WTC11 (cell line): ENCODE measurements at regions not wholly inside any gene's neighbourhood (a gene's known extent, or its start where the extent isn't known, plus 50 kb on each side); places are given as distances from the start of the nearest gene placed in this dataset.

ENCODE experiments used
- ATAC-seq: fragments of 200-7000 bp; cut with Tn5 transposase; 2 replicates; pipeline ENCODE4 v1.10.0; 2021; ENCODE audit warnings: mild to moderate bottlenecking, moderate library complexity
- CTCF ChIA-PET: fragments of 300-600 bp; sonication (Branson Sonifier 250); formaldehyde crosslinking; loops from one replicate; lab custom pipeline; 2021; ENCODE audit warnings: antibody characterized with exemption; lab: Charles Lee
- POLR2A ChIA-PET: fragments of 350-600 bp; sonication (Branson Sonifier 250); formaldehyde crosslinking; loops from one replicate; lab custom pipeline; 2021; ENCODE audit warnings: antibody characterized with exemption; lab: Charles Lee
- DNase-seq: peaks from one replicate; pipeline ENCODE4 v3.0.0; 2021; ENCODE audit warnings: low spot score
- H3K27ac Mint-ChIP-seq: 2 replicates; pipeline ENCODE4 v1.8.0; 2021; ENCODE audit warnings: mixed read lengths
- H3K27me3 Mint-ChIP-seq: 2 replicates; pipeline ENCODE4 v1.8.0; 2021; ENCODE audit warnings: low read depth, mild to moderate bottlenecking, moderate library complexity, mixed read lengths
- H3K36me3 Mint-ChIP-seq: 2 replicates; pipeline ENCODE4 v1.8.0; 2021; ENCODE audit warnings: mixed read lengths
- H3K4me1 Mint-ChIP-seq: 2 replicates; pipeline ENCODE4 v1.8.0; 2022; ENCODE audit warnings: mixed read lengths
- H3K4me3 Mint-ChIP-seq: 2 replicates; pipeline ENCODE4 v1.8.0; 2021; ENCODE audit warnings: mild to moderate bottlenecking, moderate library complexity, mixed read lengths
- H3K9me3 Mint-ChIP-seq: 2 replicates; pipeline ENCODE4 v1.8.0; 2021; ENCODE audit warnings: mixed read lengths
- CREM ChIP-seq: sonication (generic); formaldehyde crosslinking; IDR thresholded peaks from 2 replicates; pipeline ENCODE4 v1.8.1; 2022; ENCODE audit warnings: mild to moderate bottlenecking, missing genetic modification reagents, moderate library complexity
- E2F1 ChIP-seq: sonication (generic); formaldehyde crosslinking; IDR thresholded peaks from 2 replicates; pipeline ENCODE4 v1.8.0; 2022; ENCODE audit warnings: mild to moderate bottlenecking, missing genetic modification reagents
- FOXK1 ChIP-seq: sonication (generic); formaldehyde crosslinking; IDR thresholded peaks from 2 replicates; pipeline ENCODE4 v1.8.0; 2022; ENCODE audit warnings: mild to moderate bottlenecking, moderate library complexity, missing genetic modification reagents
- IRF1 ChIP-seq: sonication (generic); formaldehyde crosslinking; IDR thresholded peaks from 2 replicates; pipeline ENCODE4 v1.8.0; 2023; ENCODE audit warnings: missing genetic modification reagents
- JAZF1 ChIP-seq: fragments of 250-450 bp; sonication (Bioruptor Pico); IDR thresholded peaks from 2 replicates; pipeline ENCODE4 v1.9.0; 2021; ENCODE audit warnings: moderate library complexity, mild to moderate bottlenecking, inconsistent platforms
- JUN ChIP-seq: sonication (generic); formaldehyde crosslinking; IDR thresholded peaks from 2 replicates; pipeline ENCODE4 v1.8.0; 2023; ENCODE audit warnings: mild to moderate bottlenecking, missing genetic modification reagents
- KAT7 ChIP-seq: sonication (generic); formaldehyde crosslinking; IDR thresholded peaks from 2 replicates; pipeline ENCODE4 v1.8.1; 2023; ENCODE audit warnings: missing genetic modification reagents, mild to moderate bottlenecking, borderline replicate concordance
- MYBL2 ChIP-seq: sonication (generic); formaldehyde crosslinking; IDR thresholded peaks from 2 replicates; pipeline ENCODE4 v1.8.1; 2023; ENCODE audit warnings: mild to moderate bottlenecking, moderate library complexity, missing genetic modification reagents
- RORB ChIP-seq: fragments of 250-450 bp; sonication (Bioruptor Pico); IDR thresholded peaks from 2 replicates; pipeline ENCODE4 v1.9.0; 2021; ENCODE audit warnings: mild to moderate bottlenecking
- SMAD4 ChIP-seq: sonication (generic); formaldehyde crosslinking; IDR thresholded peaks from 2 replicates; pipeline ENCODE4 v1.8.0; 2022; ENCODE audit warnings: mild to moderate bottlenecking, missing genetic modification reagents
- ZBTB21 ChIP-seq: sonication (generic); formaldehyde crosslinking; IDR thresholded peaks from 2 replicates; pipeline ENCODE4 v1.8.1; 2023; ENCODE audit warnings: mild to moderate bottlenecking, missing genetic modification reagents, borderline replicate concordance
- ZNF219 ChIP-seq: sonication (generic); formaldehyde crosslinking; IDR thresholded peaks from 2 replicates; pipeline ENCODE4 v1.8.0; 2023; ENCODE audit warnings: missing genetic modification reagents, mild to moderate bottlenecking, borderline replicate concordance
- TF ChIP-seq, protein P1 (sequence below): sonication (generic); formaldehyde crosslinking; IDR thresholded peaks from 2 replicates; pipeline ENCODE4 v1.8.1; 2023; ENCODE audit warnings: mild to moderate bottlenecking, moderate library complexity, missing genetic modification reagents
- TF ChIP-seq, protein P2 (sequence below): sonication (generic); formaldehyde crosslinking; IDR thresholded peaks from 2 replicates; pipeline ENCODE4 v1.8.1; 2022; ENCODE audit warnings: low read depth, missing genetic modification reagents, borderline replicate concordance
- TF ChIP-seq, protein P3 (sequence below): sonication (generic); formaldehyde crosslinking; IDR thresholded peaks from 2 replicates; pipeline ENCODE4 v1.8.1; 2022; ENCODE audit warnings: low read depth, mild to moderate bottlenecking, moderate library complexity, missing genetic modification reagents, borderline replicate concordance

DNA sequence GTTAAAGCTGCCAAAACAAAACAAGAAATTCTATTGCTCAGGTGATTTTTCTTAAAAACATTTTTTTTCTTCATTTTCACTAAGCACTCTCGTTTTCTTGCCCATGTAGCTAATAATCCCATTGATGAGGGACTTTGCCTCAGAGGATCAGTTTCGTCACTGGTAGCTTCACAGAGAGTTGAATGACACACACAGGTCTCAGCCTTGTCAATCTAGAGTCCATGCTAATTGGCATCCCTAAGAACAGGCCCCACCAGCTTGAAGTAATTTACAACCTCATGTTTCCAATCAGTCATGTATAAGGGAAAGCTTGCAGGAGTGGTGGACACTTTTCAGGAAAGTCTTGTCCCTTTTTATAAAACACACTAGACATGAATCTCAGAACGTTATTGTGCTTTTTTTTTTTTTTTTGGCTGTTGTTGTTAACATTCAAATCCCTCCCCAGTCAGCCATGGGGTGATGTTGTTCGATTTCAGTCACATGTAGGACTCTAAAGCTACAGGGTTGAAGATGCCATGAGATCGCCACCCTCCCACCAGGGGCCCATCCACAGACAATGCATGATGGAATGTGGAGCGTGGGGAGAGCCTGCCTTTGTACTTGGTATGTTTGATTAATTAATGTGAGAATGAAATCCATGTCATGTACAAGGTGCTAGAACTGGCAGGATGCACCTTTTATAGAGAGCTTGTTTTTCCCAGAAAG is 232.4 kb upstream of the FZD8 start (continued):
- TF ChIP-seq ZNF219, result no peak

DNA sequence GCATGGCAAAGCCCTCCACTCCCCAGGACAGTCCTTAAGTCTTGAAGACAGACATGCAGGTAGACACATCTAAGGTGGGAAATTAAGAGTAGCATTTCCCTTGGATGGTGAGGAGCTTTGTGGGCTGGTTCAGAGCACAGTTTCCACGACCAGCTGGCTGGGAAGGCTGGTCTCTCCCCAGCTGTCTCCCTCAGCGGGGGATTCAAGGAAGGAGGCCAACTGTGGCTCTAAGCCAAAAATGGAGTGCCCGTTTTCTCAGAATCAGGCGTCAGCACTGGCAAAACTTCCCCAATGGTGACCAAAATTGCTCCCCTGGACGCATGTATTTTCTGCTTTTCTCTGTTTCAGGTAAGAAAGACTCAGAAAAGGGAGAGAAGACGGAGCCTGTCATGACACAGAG is 230.6 kb upstream of the FZD8 start:
- no peak for ATAC-seq
- ChIA-PET POLR2A (no interaction called here), CTCF (no interaction called here)
- no peak for DNase-seq
- Mint-ChIP-seq H3K4me3 (no peak overlapping the region), H3K27me3 (peaks cover 18% of the 10 kb centered on the region), H3K36me3 (peaks cover 4% of the 10 kb centered on the region), H3K4me1 (peaks cover 59% of the 10 kb centered on the region), H3K27ac (no peak overlapping the region), H3K9me3 (no peaks in the 10 kb centered on the region)
- TF ChIP-seq IRF1 (CRISPR knock-in tag), result no peak

DNA sequence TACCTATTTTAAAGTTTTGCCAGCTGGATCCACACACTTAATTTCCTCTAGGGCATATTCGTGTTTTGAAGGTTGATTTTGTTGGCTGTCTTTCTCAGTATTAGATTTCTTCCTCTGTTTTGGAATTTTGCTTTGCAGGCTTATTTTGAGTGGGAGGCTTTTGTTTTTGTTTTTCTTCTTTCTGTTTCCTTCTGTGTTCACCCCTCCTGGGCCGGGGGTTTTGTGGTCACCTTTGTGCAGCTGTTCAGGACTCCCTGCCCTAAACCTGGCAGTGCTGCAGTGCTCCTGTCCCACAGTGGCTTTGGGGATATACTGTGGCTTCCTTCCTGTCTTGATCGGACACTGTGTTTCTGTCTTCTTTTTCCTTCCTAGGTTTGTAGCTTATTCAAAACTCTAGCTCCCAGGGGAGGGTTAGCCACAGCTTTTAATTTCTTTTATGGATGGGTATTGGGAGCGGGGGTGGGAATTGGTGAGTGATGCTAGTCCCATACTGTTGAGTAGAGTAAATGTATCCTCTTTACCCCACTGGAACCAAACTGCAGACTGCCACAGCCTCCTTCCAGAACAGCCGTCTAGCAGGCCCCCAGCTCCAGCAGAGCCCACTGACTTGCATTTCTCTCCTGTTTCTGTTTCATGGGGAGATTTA is 228.7 kb upstream of the FZD8 start:
- POLR2A ChIA-PET, result no interaction called here
- CTCF ChIA-PET, result no interaction called here
- H3K4me3 Mint-ChIP-seq, result no peak overlapping the region
- ATAC-seq (no peak), DNase-seq (no peak)
- H3K4me1 Mint-ChIP-seq, result peaks cover 52% of the 10 kb centered on the region
- no peaks in the 10 kb centered on the region for H3K9me3 Mint-ChIP-seq
- no peak for TF ChIP-seq FOXK1 (CRISPR knock-in tag)
- TF ChIP-seq, protein P1, sequence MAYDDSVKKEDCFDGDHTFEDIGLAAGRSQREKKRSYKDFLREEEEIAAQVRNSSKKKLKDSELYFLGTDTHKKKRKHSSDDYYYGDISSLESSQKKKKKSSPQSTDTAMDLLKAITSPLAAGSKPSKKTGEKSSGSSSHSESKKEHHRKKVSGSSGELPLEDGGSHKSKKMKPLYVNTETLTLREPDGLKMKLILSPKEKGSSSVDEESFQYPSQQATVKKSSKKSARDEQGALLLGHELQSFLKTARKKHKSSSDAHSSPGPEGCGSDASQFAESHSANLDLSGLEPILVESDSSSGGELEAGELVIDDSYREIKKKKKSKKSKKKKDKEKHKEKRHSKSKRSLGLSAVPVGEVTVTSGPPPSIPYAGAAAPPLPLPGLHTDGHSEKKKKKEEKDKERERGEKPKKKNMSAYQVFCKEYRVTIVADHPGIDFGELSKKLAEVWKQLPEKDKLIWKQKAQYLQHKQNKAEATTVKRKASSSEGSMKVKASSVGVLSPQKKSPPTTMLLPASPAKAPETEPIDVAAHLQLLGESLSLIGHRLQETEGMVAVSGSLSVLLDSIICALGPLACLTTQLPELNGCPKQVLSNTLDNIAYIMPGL (CRISPR knock-in tag), result no peak
- TF ChIP-seq ZBTB21, result no peak
- TF ChIP-seq, protein P2, sequence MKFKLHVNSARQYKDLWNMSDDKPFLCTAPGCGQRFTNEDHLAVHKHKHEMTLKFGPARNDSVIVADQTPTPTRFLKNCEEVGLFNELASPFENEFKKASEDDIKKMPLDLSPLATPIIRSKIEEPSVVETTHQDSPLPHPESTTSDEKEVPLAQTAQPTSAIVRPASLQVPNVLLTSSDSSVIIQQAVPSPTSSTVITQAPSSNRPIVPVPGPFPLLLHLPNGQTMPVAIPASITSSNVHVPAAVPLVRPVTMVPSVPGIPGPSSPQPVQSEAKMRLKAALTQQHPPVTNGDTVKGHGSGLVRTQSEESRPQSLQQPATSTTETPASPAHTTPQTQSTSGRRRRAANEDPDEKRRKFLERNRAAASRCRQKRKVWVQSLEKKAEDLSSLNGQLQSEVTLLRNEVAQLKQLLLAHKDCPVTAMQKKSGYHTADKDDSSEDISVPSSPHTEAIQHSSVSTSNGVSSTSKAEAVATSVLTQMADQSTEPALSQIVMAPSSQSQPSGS (CRISPR knock-in tag), result no peak
- no peak for TF ChIP-seq RORB
- no peak for TF ChIP-seq CREM (CRISPR knock-in tag)
- TF ChIP-seq MYBL2 (CRISPR knock-in tag), result no peak
- TF ChIP-seq JAZF1 (CRISPR knock-in tag), result no peak
- TF ChIP-seq, protein P3, sequence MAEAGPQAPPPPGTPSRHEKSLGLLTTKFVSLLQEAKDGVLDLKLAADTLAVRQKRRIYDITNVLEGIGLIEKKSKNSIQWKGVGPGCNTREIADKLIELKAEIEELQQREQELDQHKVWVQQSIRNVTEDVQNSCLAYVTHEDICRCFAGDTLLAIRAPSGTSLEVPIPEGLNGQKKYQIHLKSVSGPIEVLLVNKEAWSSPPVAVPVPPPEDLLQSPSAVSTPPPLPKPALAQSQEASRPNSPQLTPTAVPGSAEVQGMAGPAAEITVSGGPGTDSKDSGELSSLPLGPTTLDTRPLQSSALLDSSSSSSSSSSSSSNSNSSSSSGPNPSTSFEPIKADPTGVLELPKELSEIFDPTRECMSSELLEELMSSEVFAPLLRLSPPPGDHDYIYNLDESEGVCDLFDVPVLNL (CRISPR knock-in tag), result no peak
- no peak for TF ChIP-seq KAT7 (CRISPR knock-in tag)
- no peak for TF ChIP-seq JUN
- TF ChIP-seq IRF1 (CRISPR knock-in tag), result no peak
- no peak for TF ChIP-seq E2F1 (CRISPR knock-in tag)
- no peak for TF ChIP-seq SMAD4 (CRISPR knock-in tag)
- H3K27ac Mint-ChIP-seq, result no peak overlapping the region
- peaks cover 4% of the 10 kb centered on the region for H3K36me3 Mint-ChIP-seq
- H3K27me3 Mint-ChIP-seq, result peaks cover 18% of the 10 kb centered on the region
